Endothelial cell of hepatic sinusoid (primary cell): ENCODE measurements at regions not wholly inside any gene's neighbourhood (a gene's known extent, or its start where the extent isn't known, plus 50 kb on each side); places are given as distances from the start of the nearest gene placed in this dataset.

Source experiments
- in situ Hi-C: cut with HindIII; loops from 2 replicates; pipeline ENCODE4 v1.10.0; 2017; ENCODE audit warnings: low sequenced_read_pairs

DNA sequence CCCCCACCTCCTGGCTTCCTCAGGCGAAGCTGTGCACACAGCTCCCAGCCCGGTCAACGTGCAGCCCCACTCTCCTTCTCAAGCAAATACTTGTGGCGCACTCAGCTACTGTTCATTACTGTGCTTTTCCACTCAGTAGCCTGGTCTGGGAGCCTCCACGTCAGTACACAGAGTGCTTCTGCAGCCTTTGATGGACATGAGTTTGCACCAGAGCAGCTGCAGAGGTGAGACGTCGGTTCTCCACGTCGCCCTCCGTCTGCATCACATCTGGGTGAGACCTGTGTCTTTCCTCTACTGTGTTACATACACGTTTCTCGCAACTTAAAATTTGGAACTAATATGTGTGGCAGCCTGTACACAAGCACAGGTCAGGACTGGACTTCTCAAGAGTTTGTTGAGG, 334.3 kb downstream of the C16orf95 start:
- in situ Hi-C loops, result no loop called here

DNA sequence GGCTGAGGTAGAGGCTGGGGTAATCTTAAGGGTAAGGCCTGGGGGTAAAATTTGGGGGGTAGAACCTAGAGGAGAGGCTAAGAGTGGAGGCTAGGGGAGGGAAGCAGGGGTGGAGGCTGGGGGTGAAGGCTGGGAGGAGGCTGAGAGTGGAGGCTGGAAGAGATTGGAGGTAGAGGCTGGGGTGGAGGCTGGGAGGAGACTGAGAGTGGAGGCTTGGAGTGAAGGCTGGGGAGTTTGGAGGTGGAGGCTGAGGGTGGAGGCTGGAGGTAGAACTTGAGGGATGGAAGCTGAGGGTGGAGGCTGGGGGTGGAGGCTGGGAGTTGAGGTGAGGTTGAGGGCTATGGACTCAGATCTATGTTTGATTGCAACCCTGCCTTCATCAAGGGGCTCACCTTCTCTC, 333.6 kb downstream of the C16orf95 start:
- in situ Hi-C loops, result no loop called here

DNA sequence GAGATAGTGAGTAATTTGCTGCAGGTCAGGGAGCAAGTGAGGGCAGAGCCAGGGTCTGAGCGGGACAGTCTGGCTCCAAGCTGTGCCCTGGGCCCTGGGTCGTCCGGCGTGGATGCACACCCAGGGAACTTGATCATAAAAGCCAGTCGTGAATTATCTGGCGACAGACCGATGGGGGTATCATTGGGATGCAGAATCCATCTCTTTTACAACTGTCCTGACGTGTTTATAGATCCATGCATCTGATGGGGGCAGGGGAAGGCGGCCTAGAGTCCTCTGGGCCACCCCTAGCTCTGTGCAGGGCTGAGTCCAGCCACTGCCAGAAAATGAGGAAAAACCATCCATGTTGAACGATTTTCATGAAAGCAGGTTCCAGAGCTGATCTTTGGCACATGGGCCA, 332.8 kb downstream of the C16orf95 start:
- in situ Hi-C loops, result no loop called here

DNA sequence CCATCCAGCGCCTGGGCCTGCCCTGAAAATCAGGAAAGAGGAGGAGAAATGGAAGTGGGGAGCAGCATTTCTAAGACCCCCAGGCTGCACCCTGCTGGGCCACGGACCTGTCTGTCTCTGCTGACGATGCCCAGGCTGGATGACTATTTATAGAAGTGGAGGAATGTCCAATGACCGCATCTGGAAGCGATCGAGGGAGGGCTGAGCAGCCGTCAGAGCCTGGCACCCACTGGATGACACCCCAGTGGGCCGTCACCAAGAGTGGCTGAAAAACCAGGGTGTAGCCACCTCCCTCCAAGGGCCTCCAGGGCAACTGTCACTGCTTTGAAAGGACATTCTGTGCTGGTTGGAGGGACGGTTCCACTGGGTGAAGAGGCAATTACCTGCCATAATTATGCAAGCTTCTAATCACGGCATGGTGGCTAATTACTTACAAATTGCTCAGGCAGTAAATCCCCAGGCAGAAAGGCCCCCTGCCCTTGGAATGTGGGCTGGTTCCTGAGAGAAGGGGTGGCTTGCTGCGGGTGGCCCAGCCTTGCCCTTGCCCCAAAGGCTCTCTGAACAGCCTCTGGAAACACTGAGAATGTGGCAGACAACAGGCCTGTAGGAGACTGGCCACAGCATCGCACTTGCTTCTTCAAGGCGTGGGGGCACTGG, 332.1 kb downstream of the C16orf95 start:
- in situ Hi-C loops, result no loop called here

DNA sequence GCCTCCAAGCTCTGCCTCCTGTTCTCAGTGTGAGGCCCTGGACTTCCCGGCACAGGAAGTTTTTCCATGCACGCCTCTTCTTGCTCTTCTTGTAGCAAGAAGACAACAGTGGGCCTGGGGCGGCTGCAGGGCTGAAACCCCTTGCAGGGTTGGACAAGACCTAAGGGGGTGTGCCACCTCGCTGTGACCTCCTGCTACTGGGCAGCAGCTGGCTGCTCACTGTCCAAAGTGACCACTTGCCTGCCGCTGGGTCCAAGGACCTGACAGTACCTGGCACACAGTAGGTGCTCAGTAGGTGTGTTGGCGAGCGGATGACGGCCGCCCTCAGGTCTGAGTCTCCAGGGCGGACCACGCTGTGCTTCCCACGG, 331.6 kb downstream of the C16orf95 start:
- in situ Hi-C loops, result no loop called here

DNA sequence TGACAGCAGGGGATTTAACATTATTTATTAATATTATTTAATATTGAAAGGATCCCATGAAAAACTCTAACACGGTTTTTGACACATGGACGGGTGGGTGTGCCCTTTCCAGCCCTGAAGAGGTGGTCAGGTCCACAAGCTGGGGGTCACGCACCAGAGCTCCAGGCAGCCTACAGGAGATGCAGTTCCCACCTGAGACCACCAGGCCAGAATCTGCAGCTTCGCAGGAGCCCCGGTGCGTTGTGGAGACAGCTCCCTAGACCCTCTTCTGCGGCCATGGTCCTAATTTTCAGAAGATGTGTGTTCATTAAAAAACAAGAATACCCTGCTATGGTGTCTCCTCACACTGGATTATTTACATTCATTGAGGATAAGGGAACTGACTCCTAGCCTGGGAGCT, 331.1 kb downstream of the C16orf95 start:
- in situ Hi-C loops, result no loop called here

DNA sequence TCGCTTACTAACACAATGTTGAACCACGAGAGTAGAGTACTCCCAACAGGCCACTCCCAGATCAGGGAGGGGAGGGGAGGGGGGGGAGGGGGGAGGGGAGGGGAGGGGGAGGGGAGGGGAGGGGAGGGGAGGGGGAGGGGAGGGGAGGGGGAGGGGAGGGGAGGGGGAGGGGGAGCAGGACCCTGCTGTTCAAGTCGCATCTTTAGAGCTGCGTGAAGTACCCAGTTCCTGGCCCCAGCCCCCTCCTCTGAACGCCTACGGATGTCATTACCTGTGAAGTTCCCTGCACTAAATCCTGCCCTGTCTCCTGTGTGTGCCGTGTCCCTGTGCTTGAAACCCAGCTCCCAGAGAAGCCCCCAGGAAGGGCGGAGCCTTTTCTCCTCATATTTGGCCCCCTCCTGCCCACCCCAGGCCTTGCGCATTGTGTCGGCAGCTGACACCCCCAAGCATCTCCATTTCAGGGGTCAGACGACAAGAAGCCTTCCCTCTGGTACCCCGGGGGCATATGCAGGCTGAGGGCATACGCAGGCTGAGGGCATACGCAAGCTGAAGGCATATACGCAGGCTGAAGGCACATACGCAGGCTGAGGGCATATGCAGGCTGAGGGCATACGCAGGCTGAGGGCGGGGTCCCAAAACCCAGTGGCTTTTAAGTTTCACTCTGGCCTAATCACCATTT, 330.2 kb downstream of the C16orf95 start:
- in situ Hi-C loops, result no loop called here

DNA sequence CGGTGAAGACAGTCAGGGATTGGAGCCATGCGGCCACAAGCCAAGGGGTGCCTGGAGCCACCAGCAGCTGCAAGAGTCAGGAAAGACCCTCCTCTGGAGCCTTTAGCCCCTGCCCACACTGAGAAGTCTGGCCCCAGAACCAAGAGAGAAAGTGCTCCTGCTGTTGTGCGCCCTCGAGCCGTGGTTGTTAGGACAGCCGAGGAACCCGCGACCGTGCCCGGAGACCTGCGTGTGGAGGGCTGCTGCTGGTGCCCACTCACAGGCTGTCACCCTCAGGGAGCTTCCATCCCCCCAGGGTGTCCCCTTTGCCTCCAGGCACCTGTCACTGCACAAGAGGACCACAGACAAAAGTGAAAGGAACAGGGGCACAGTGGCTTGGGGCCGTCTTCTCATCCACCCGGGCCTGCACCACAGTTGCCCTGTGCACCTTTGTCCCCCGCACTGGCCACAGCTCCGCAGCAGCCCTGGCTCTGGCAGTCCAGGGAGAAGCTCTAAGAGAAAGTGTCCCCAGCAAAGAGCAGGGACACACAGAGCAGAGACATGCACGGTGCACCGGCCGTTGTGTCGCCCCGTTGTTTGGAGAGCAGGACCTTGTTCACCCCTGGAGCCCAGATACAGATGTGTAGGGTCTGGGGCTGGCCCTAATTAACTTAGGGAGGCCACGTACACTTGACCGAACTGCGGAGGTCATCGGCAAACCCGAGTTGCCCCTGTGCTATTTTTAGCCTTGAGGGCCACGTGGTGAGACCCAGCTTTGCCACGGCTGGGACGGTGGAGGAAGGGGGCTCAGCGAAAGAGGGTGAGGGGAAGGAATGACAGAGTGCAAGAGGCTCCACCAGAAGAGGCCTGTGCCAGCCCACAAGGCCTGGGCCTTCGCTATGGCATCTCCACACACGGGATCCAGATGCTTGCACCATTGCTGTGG, 329.2 kb downstream of the C16orf95 start:
- in situ Hi-C loops, result no loop called here

DNA sequence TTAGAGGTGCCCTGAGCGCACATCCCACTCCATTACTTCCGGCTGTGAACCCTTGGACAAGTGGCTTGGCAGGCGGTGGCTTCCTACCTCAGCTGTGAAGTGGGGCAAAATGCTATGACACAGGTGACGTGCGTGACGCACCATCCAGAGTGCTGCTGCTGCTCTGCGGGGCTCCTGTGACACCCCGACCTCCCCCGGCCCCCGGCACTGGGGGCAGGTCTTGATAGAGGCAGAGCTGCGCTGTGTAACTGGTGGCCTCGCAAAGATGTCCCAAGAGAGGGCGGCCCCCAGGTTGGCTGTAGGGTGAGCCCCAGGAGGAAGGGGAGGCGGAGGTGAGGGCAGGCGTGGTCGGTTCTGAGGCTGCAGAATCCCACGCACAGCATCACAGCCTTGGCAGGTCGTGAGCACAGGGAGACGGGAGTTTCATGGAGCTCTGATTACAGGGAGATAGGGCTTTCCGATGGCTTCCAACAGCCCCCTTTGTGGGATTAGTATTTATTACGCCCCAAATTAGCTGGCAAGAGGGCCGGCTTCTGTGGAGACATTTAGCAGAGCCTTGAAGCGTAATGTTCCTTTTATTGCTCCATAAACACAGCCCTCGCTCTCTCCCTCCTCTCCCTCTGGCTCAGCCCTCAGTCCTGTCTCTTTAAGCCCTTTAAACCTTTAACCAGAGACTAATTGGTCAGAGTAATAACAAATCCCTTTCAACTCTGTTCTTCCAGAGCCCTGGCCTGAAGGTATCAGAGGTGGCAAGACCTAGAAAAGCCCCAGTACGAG, 328.1 kb downstream of the C16orf95 start:
- in situ Hi-C loops, result no loop called here

DNA sequence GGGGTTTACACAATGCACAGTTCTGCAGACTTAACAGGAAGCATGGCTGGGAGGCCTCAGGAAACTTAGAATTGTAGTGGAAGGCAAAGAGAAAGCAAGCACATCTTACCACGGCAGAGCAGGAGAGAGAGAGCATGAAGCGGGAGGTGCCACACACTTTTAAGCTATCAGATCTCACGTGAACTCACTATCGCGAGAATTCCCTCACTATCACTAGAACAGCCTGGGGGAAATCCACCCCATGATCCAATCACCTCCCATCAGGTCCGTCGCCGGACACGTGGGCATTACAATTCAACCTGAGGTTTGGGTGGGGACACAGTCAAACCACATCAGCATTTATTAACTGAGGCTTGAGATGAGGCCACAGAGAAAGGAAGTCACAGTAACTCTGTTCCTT, 326.7 kb downstream of the C16orf95 start:
- in situ Hi-C loops, result no loop called here

DNA sequence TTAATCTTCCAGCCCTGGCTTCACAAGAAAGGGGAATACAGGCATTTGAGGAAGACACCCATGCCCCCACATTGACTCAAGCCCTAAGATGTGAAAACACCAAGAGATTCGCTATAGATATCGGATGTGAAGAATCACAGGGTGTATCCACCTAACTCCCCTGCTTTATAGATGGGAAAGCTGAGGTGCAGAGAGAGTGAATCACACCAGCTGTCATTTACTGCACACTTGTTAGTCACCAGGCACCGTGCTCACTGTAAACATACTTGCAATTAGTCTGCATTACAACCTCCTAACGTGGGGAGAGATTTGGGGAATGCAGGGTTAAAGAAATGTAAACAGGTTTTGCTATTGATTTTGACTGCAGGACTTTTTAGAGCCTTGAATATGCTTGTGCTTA, 325.5 kb downstream of the C16orf95 start:
- in situ Hi-C loops, result no loop called here

DNA sequence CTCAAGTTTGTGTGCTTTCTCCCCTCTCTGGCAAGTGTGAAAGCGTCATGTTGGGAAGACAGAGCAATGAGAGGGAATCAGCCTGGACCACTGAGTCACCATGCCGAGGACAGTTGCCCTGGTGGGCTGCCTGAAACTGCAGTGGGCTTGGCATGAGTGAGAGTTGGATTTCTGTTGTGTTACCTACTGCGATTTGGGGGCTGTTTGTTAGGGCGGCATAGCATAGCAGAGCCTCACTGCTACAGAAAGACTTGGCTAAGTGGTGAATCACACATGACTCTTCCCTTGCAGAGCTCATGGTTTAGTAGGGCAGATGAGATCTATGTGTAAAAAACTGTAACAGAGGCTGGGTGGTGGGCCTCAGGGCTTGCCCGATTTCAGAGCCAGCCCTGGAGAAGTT, 324.6 kb downstream of the C16orf95 start:
- in situ Hi-C loops, result no loop called here

DNA sequence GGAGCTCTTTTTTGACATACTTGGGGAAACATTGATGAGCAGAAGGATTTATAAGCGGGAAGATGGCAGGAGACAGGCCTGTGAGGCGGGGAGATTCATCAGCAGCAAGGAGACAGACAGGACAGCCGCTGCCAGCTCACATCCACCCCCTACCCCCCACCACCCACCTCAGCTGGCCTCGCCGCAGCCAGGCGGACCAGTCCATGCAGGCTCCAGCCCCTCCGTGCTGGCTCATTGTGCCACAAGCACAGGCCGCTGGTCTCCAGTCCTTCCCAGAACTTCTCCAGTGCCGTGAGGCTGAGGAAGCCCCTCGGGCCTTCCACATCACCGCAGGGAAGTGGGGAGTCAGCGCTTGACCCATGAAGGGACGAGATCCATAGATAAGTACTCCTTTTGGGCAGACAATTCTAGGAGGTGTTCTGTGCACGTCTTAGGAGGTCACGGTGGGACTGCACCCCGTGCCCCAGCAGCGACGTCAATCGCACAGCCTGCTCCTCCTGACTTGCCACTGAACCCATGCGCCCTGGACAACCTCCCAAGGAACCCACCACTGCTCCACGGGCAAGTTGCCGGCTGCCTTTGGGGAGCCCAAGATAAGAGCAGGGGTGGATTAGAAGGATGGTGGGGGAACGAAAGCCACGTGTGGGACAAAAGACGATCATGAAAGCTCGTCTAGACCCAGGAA, 323.6 kb downstream of the C16orf95 start:
- in situ Hi-C loops, result no loop called here

DNA sequence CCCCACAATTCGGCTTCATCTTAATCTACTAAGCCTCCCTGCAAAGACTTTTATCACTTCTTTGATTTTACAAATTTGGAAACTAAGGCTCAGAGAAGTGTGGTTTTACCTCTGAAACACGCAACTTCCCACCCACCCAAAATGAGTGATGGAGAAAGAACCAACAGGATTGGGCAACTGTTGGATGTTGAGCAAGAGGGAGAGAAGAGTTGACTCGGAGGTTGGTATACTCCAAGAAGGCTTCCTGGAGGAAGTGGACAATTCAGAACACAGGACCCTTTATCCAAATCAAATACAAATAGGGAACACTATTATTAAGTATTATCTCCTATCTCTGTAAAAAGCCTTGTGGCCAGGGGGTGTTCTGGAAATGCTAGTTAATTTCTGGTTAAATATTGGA, 323.0 kb downstream of the C16orf95 start:
- in situ Hi-C loops, result no loop called here

DNA sequence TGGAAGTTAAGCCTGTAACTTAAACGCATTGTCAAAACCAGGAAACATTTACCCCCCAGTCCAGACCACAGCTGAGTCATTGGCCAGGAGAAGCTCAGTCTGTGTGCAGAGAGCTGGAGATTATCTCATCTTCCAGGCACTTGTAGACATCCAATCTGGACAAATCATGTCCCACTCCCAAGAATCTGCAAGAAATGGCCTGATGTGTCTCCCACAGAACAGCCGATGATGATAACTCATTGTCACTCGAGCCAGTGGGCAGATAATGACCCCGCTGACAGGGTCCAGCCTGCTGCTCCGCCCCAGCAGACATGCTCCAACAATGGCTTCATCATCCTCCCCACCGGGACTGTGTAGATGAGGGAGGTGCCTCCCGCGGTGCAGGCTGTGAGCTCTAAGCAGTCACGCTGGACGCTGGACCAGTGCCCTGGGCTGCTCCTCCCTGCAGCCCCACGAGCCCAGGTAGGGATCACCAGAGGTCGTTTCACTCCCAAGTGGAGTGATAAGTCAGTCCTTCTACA, 322.5 kb downstream of the C16orf95 start:
- in situ Hi-C loops, result loop anchor here (5.0 kb wide), 1 partner anchor 102 kb away; no protein-coding TSS in a partner anchor

DNA sequence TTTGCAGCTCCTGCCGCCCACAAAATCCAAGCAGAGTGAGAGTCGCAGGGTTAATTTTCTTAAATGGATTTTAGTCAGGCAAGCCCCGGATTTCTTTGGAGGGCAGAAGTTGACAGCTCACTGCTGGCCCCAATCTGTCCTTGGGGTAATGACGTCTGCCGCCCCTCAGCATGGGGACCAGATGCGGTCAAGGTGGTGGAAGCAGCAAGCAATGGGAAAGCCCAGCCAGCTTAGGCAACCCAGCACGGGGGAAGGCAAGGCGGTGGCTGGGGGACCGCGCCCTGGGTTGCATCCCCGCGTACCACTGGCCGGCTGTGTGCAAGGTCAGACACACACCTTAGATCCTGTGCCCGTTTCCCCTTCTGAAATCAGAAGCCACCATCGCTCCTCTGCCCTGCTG, 321.7 kb downstream of the C16orf95 start:
- in situ Hi-C loops, result loop anchor here (5.0 kb wide), 1 partner anchor 103 kb away; no protein-coding TSS in a partner anchor

DNA sequence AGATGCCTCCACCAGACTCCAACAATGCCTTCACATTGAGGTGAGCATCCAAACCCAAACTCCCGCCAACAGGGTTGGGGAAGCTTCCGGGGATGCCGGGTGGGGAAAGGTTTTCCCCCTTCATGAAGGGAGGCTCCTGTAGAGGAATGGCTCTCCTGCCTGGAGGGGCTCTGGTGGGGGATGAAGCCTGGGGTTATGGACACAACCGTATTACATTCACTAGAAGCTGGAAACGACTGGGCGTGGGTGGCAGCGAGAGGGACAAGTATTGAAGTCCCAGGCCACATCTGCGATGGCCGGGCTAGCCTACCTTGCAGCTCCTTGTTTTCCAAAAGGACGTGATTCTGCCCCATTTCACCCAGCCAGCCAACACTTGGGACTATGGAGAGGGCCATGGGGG, 321.1 kb downstream of the C16orf95 start:
- in situ Hi-C loops, result loop anchor here (5.0 kb wide), 1 partner anchor 104 kb away; no protein-coding TSS in a partner anchor

DNA sequence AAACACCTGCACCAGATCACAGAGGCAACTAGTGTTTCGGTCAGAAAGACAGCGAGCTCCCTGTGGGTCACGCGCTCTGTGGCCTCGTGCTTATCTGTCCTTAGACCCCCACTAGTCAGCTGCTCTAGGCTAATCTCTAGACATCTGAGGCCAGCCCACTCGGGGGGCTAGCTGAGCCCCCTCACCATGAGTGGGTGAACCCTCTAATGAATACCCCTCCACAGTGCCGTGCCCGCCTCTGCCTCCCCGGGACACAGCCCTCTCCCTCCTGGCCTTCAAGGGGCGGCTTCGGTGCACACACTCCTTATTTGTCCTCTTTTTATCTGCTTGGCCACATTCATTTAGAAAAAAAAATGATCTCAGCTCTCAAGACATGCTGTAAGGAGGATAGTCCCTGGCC, 320.1 kb downstream of the C16orf95 start:
- in situ Hi-C loops, result loop anchor here (5.0 kb wide), 1 partner anchor 105 kb away; no protein-coding TSS in a partner anchor

DNA sequence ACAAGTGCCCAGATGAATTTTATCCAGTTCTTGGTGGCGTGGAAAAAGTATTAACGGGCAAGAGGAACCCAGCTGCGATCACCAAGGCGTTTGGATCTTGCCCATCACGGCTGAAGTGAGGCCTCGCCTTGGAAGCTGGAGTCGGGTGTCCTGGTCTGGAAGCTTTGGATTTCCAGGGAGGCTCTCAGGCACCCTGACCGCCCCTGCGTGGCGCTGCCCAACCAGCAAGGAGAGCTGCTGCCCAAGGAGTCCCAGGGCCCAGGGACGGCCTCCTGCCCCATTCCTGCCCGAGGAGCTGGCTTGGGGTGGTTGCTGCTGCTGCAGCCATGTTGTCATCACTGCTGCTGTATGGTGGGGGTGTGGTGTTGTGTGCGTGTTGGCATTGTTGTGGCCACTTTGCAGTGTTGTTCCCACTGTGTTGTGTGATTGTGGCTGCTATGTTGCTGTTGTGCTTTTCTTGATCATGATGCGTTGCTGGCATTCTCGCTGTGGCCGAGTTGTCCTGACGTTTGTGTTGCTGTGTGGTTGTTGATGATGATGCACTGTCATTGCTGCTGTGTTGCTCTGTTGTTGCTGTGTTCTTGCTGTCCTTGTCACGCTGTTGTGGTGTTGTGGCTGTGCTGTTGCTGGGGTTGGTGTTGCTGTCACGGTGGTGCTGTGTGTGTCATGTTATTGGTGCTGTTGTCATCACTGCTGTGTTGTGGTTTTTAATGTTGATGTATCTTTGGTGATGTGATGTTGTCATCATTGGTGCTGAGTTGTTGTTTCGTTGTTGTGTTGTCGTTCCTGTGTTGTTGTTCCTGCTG, 318.8 kb downstream of the C16orf95 start:
- in situ Hi-C loops, result loop anchor here (5.0 kb wide), 1 partner anchor 106 kb away; no protein-coding TSS in a partner anchor
